ENCODE measurements at regions not wholly inside any gene's neighbourhood (a gene's known extent, or its start where the extent isn't known, plus 50 kb on each side); places are given as distances from the start of the nearest gene placed in this dataset.

GRCh38 chr1:30636621-30637020, 86.8 kb downstream of the MATN1 start (continued):
- no peak for TF ChIP-seq ZBTB33 (IDR thresholded peaks at IDR 0.05)
- TF ChIP-seq SP1 (IDR thresholded peaks at IDR 0.05), result no peak
- TF ChIP-seq GABPA (IDR thresholded peaks at IDR 0.05 in 1 of 2, conservative IDR thresholded peaks at IDR 0.05 in 1 of 2), result no peak
- TF ChIP-seq MAX (IDR thresholded peaks at IDR 0.05), result no peak
- TF ChIP-seq JUND (IDR thresholded peaks at IDR 0.05), result no peak
- TF ChIP-seq ATF3 (IDR thresholded peaks at IDR 0.05), result no peak

- WGBS, result 69% methylated on average over 8 of the region's 8 CpGs
Measured at GRCh38 chr1:30635391-30635975, 87.9 kb downstream of the MATN1 start.

GRCh38 chr1:30634507-30634906, 88.9 kb downstream of the MATN1 start:
- DNase-seq (ENCODE audit: low spot score), result no peak
- Histone ChIP-seq H3K27ac (ENCODE audit: low read depth in 1 of 2, low read length in 2 of 2) (no peak overlapping the region), H3K9ac (ENCODE audit: low read depth in 1 of 2, low read length in 2 of 2) (no peak overlapping the region), H3K27me3 (ENCODE audit: control insufficient read depth in 4 of 4, insufficient read depth in 4 of 4, low read length in 3 of 4) (no peaks in the 10 kb centered on the region), H3K9me3 (ENCODE audit: control insufficient read depth in 4 of 4, low read length in 3 of 4) (no peaks in the 10 kb centered on the region), H3K4me3 (ENCODE audit: low read depth in 1 of 3, low read length in 3 of 3) (no peak overlapping the region), H3K4me1 (ENCODE audit: control insufficient read depth in 4 of 4, insufficient read depth in 4 of 4, low read length in 3 of 4) (no peaks in the 10 kb centered on the region), H3K36me3 (ENCODE audit: control insufficient read depth in 4 of 4, insufficient read depth in 3 of 4, low read depth in 1 of 4, low read length in 3 of 4) (no peaks in the 10 kb centered on the region)
- 93% methylated on average over 5 of the region's 5 CpGs for WGBS
- TF ChIP-seq FOXA1 (IDR thresholded peaks at IDR 0.05) (no peak), GABPA (IDR thresholded peaks at IDR 0.05 in 1 of 2, conservative IDR thresholded peaks at IDR 0.05 in 1 of 2) (no peak), SP1 (IDR thresholded peaks at IDR 0.05) (no peak), RAD21 (IDR thresholded peaks at IDR 0.05) (no peak), CTCF (IDR thresholded peaks at IDR 0.05; ENCODE audit: low read depth, low read length, missing input control) (no peak), NR2F2 (IDR thresholded peaks at IDR 0.05) (no peak), JUND (IDR thresholded peaks at IDR 0.05) (no peak), MAX (IDR thresholded peaks at IDR 0.05) (no peak), FOXA2 (IDR thresholded peaks at IDR 0.05) (no peak), REST (IDR thresholded peaks at IDR 0.05) (no peak), YY1 (IDR thresholded peaks at IDR 0.05) (no peak)

More at GRCh38 chr1:30635391-30635975, 87.9 kb downstream of the MATN1 start:
- no peaks in the 10 kb centered on the region for H3K27me3 ChIP-seq (ENCODE audit: control insufficient read depth in 4 of 4, insufficient read depth in 4 of 4, low read length in 3 of 4)
- TF ChIP-seq SP1 (IDR thresholded peaks at IDR 0.05) (no peak), CTCF (IDR thresholded peaks at IDR 0.05; ENCODE audit: low read depth, low read length, missing input control) (no peak), FOXA1 (IDR thresholded peaks at IDR 0.05) (no peak), YY1 (IDR thresholded peaks at IDR 0.05) (no peak), HNF4G (IDR thresholded peaks at IDR 0.05) (no peak)
- no peaks in the 10 kb centered on the region for H3K36me3 ChIP-seq (ENCODE audit: control insufficient read depth in 4 of 4, insufficient read depth in 3 of 4, low read depth in 1 of 4, low read length in 3 of 4)
- H3K4me3 ChIP-seq (ENCODE audit: low read depth in 1 of 3, low read length in 3 of 3), result no peak overlapping the region
- no peaks in the 10 kb centered on the region for H3K4me1 ChIP-seq (ENCODE audit: control insufficient read depth in 4 of 4, insufficient read depth in 4 of 4, low read length in 3 of 4)
- DNase-seq (ENCODE audit: low spot score), result no peak
- H3K9ac ChIP-seq (ENCODE audit: low read depth in 1 of 2, low read length in 2 of 2), result no peak overlapping the region
- no peaks in the 10 kb centered on the region for H3K9me3 ChIP-seq (ENCODE audit: control insufficient read depth in 4 of 4, low read length in 3 of 4)
- H3K27ac ChIP-seq (ENCODE audit: low read depth in 1 of 2, low read length in 2 of 2), result no peak overlapping the region
